ENCODE measurements at regions not wholly inside any gene's neighbourhood (a gene's known extent, or its start where the extent isn't known, plus 50 kb on each side); places are given as distances from the start of the nearest gene placed in this dataset.

DNA sequence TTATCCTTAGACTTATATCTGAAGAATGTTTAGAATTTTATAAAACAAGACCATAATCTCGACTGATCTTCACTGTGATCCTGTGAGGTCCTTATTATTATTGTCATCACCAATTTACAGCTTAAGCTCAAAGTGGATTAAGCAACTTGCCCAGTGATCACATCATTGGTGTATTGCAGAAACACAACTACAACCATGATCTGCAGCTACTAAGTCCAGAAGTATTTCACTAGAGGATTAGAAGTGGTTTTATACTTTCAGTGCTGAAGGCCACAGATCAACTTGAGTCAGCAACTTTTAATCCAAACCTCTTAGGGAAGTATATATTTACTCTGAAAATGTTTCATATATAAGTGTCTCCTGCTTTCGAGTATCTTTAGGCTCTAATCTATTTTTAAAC lies 624.3 kb upstream of the SOX9 start:
- Mint-ChIP-seq H3K27ac (no peak overlapping the region), H3K36me3 (no peaks in the 10 kb centered on the region), H3K27me3 (ENCODE audit: low read depth) (no peaks in the 10 kb centered on the region), H3K9me3 (no peaks in the 10 kb centered on the region), H3K4me1 (no peaks in the 10 kb centered on the region), H3K4me3 (no peak overlapping the region)
- ChIA-PET CTCF (interaction anchor here (1.4 kb wide), 1 partner anchor 35 kb away, joined by 3 read pairs; no protein-coding TSS in a partner anchor), POLR2A (no interaction called here)
- TF ChIP-seq KAT7 (CRISPR knock-in tag; IDR thresholded peaks at IDR 0.05; ENCODE audit: borderline replicate concordance) (no peak), ZBTB21 (CRISPR knock-in tag; IDR thresholded peaks at IDR 0.05; ENCODE audit: borderline replicate concordance) (no peak), USF1 (CRISPR knock-in tag; IDR thresholded peaks at IDR 0.05) (no peak), FOXJ3 (CRISPR knock-in tag; IDR thresholded peaks at IDR 0.05; ENCODE audit: borderline replicate concordance) (no peak), ESRRA (CRISPR knock-in tag; IDR thresholded peaks at IDR 0.05; ENCODE audit: borderline replicate concordance) (no peak), PREB (CRISPR knock-in tag; IDR thresholded peaks at IDR 0.05; ENCODE audit: borderline replicate concordance) (no peak), IRF1 (CRISPR knock-in tag; IDR thresholded peaks at IDR 0.05) (no peak), GTF2I (CRISPR knock-in tag; conservative IDR thresholded peaks at IDR 0.05) (no peak), ATF1 (CRISPR knock-in tag; IDR thresholded peaks at IDR 0.05) (no peak), MXD4 (CRISPR knock-in tag; IDR thresholded peaks at IDR 0.05; ENCODE audit: borderline replicate concordance) (no peak), NFYB (CRISPR knock-in tag; conservative IDR thresholded peaks at IDR 0.05; ENCODE audit: low read depth) (no peak), NFE2L1 (CRISPR knock-in tag; IDR thresholded peaks at IDR 0.05) (no peak), ELF4 (CRISPR knock-in tag; IDR thresholded peaks at IDR 0.05; ENCODE audit: low read depth) (no peak), GABPB1 (CRISPR knock-in tag; IDR thresholded peaks at IDR 0.05) (no peak), JAZF1 (CRISPR knock-in tag; IDR thresholded peaks at IDR 0.05) (no peak)
- TF ChIP-seq, protein P1, sequence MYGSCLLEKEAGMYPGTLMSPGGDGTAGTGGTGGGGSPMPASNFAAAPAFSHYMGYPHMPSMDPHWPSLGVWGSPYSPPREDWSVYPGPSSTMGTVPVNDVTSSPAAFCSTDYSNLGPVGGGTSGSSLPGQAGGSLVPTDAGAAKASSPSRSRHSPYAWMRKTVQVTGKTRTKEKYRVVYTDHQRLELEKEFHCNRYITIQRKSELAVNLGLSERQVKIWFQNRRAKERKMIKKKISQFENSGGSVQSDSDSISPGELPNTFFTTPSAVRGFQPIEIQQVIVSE (CRISPR knock-in tag; IDR thresholded peaks at IDR 0.05; ENCODE audit: borderline replicate concordance): no peak
- TF ChIP-seq, protein P2, sequence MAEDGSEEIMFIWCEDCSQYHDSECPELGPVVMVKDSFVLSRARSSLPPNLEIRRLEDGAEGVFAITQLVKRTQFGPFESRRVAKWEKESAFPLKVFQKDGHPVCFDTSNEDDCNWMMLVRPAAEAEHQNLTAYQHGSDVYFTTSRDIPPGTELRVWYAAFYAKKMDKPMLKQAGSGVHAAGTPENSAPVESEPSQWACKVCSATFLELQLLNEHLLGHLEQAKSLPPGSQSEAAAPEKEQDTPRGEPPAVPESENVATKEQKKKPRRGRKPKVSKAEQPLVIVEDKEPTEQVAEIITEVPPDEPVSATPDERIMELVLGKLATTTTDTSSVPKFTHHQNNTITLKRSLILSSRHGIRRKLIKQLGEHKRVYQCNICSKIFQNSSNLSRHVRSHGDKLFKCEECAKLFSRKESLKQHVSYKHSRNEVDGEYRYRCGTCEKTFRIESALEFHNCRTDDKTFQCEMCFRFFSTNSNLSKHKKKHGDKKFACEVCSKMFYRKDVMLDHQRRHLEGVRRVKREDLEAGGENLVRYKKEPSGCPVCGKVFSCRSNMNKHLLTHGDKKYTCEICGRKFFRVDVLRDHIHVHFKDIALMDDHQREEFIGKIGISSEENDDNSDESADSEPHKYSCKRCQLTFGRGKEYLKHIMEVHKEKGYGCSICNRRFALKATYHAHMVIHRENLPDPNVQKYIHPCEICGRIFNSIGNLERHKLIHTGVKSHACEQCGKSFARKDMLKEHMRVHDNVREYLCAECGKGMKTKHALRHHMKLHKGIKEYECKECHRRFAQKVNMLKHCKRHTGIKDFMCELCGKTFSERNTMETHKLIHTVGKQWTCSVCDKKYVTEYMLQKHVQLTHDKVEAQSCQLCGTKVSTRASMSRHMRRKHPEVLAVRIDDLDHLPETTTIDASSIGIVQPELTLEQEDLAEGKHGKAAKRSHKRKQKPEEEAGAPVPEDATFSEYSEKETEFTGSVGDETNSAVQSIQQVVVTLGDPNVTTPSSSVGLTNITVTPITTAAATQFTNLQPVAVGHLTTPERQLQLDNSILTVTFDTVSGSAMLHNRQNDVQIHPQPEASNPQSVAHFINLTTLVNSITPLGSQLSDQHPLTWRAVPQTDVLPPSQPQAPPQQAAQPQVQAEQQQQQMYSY (CRISPR knock-in tag; IDR thresholded peaks at IDR 0.05): no peak
- TF ChIP-seq, protein P3, sequence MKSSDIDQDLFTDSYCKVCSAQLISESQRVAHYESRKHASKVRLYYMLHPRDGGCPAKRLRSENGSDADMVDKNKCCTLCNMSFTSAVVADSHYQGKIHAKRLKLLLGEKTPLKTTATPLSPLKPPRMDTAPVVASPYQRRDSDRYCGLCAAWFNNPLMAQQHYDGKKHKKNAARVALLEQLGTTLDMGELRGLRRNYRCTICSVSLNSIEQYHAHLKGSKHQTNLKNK (CRISPR knock-in tag; IDR thresholded peaks at IDR 0.05): no peak
- ATAC-seq (no peak), DNase-seq (ENCODE audit: low spot score) (no peak)
